ENCODE measurements at regions not wholly inside any gene's neighbourhood (a gene's known extent, or its start where the extent isn't known, plus 50 kb on each side); places are given as distances from the start of the nearest gene placed in this dataset.

GRCh38 chr19:28614634-28615545 lies 598.1 kb downstream of the UQCRFS1 start:
- Histone ChIP-seq H3K79me2 (ENCODE audit: control insufficient read depth, insufficient read depth, low read length) (no peaks in the 10 kb centered on the region), H3K4me3 (no peak overlapping the region), H3K4me2 (ENCODE audit: control insufficient read depth, insufficient read depth) (no peak overlapping the region), H3K27me3 (replicated peaks in 1 of 2; ENCODE audit: control insufficient read depth in 2 of 2, insufficient read depth in 2 of 2, low read length in 1 of 2) (no peaks in the 10 kb centered on the region), H4K20me1 (ENCODE audit: control insufficient read depth, insufficient read depth) (no peaks in the 10 kb centered on the region), H3K9ac (ENCODE audit: control insufficient read depth, insufficient read depth, low read length) (no peak overlapping the region), H3K36me3 (ENCODE audit: control insufficient read depth in 2 of 2, insufficient read depth in 2 of 2, low read length in 1 of 2) (no peaks in the 10 kb centered on the region), H3K4me1 (ENCODE audit: control insufficient read depth, insufficient read depth, low read length) (no peaks in the 10 kb centered on the region), H3K9me3 (replicated peaks; ENCODE audit: control insufficient read depth, insufficient read depth, low read length) (no peaks in the 10 kb centered on the region; the same call in 2 of the 3 replicates), H2AFZ (ENCODE audit: control insufficient read depth, low read depth, low read length) (no peak overlapping the region), H3K27ac (ENCODE audit: control insufficient read depth, insufficient read depth) (no peak overlapping the region)
- BruUV-seq (replicated peaks) = no TSS peak
- 25% methylated on average over 12 of the region's 12 CpGs for WGBS (ENCODE audit: insufficient coverage, insufficient replicate concordance, low lambda C conversion rate, missing lambda C conversion rate)
- DNase-seq (ENCODE audit: low read depth, low spot score) (no peak), FAIRE-seq (no peak), ATAC-seq (no peak)
- ChIA-PET CTCF (interaction anchor here (5.5 kb wide), 1 partner anchor 145 kb away, joined by 25 read pairs; no protein-coding TSS in a partner anchor), POLR2A (no interaction called here), SMC1A (ENCODE audit: uncharacterized antibody, unreplicated experiment) (interaction anchor here (1.7 kb wide), 1 partner anchor 24 kb away, joined by 4 read pairs; no protein-coding TSS in a partner anchor), RAD21 (ENCODE audit: unreplicated experiment) (no interaction called here)
- in situ Hi-C loops (cut with MboI) (no loop called here), intact Hi-C loops (cut with micrococcal nuclease; ENCODE audit: unreplicated experiment) (no loop called here)
- TF ChIP-seq, protein P1, sequence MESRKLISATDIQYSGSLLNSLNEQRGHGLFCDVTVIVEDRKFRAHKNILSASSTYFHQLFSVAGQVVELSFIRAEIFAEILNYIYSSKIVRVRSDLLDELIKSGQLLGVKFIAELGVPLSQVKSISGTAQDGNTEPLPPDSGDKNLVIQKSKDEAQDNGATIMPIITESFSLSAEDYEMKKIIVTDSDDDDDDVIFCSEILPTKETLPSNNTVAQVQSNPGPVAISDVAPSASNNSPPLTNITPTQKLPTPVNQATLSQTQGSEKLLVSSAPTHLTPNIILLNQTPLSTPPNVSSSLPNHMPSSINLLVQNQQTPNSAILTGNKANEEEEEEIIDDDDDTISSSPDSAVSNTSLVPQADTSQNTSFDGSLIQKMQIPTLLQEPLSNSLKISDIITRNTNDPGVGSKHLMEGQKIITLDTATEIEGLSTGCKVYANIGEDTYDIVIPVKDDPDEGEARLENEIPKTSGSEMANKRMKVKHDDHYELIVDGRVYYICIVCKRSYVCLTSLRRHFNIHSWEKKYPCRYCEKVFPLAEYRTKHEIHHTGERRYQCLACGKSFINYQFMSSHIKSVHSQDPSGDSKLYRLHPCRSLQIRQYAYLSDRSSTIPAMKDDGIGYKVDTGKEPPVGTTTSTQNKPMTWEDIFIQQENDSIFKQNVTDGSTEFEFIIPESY (IDR thresholded peaks at IDR 0.05) = no peak
- TF ChIP-seq ZZZ3 (IDR thresholded peaks at IDR 0.05; ENCODE audit: control insufficient read depth, insufficient read length, low read depth) (no peak), NFIC (IDR thresholded peaks at IDR 0.05; ENCODE audit: low read depth, low read length) (no peak), HSF1 (IDR thresholded peaks at IDR 0.05; ENCODE audit: low read depth, low read length) (no peak), TCF7 (IDR thresholded peaks at IDR 0.05; ENCODE audit: borderline replicate concordance) (no peak), PAX5 (IDR thresholded peaks at IDR 0.05; ENCODE audit: borderline replicate concordance, low read depth, low read length) (no peak), ZNF24 (IDR thresholded peaks at IDR 0.05) (no peak), FOXM1 (IDR thresholded peaks at IDR 0.05; ENCODE audit: low read depth, low read length) (no peak), POLR2A (IDR thresholded peaks at IDR 0.05; ENCODE audit: low read depth, low read length) (no peak), JUNB (IDR thresholded peaks at IDR 0.05) (no peak), CBFB (IDR thresholded peaks at IDR 0.05; ENCODE audit: low read depth) (no peak), CHD1 (IDR thresholded peaks at IDR 0.05; ENCODE audit: low read depth, low read length) (no peak), GATAD2B (conservative IDR thresholded peaks at IDR 0.05; ENCODE audit: low read depth) (no peak), EP300 (IDR thresholded peaks at IDR 0.05; ENCODE audit: borderline replicate concordance in 1 of 2, control insufficient read depth in 1 of 2, low read depth in 2 of 2, low read length in 2 of 2) (no peak), NR2F1 (conservative IDR thresholded peaks at IDR 0.05) (no peak), EGR1 (IDR thresholded peaks at IDR 0.05; ENCODE audit: borderline replicate concordance in 1 of 2, low read depth in 2 of 2, low read length in 2 of 2) (no peak), SREBF1 (IDR thresholded peaks at IDR 0.05; ENCODE audit: low read length) (no peak), CBX3 (IDR thresholded peaks at IDR 0.05; ENCODE audit: borderline replicate concordance, low read depth) (no peak)
- TF ChIP-seq, protein P2, sequence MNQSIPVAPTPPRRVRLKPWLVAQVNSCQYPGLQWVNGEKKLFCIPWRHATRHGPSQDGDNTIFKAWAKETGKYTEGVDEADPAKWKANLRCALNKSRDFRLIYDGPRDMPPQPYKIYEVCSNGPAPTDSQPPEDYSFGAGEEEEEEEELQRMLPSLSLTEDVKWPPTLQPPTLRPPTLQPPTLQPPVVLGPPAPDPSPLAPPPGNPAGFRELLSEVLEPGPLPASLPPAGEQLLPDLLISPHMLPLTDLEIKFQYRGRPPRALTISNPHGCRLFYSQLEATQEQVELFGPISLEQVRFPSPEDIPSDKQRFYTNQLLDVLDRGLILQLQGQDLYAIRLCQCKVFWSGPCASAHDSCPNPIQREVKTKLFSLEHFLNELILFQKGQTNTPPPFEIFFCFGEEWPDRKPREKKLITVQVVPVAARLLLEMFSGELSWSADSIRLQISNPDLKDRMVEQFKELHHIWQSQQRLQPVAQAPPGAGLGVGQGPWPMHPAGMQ (IDR thresholded peaks at IDR 0.05; ENCODE audit: borderline replicate concordance) = no peak
